ENCODE measurements at regions not wholly inside any gene's neighbourhood (a gene's known extent, or its start where the extent isn't known, plus 50 kb on each side); places are given as distances from the start of the nearest gene placed in this dataset.

DNA sequence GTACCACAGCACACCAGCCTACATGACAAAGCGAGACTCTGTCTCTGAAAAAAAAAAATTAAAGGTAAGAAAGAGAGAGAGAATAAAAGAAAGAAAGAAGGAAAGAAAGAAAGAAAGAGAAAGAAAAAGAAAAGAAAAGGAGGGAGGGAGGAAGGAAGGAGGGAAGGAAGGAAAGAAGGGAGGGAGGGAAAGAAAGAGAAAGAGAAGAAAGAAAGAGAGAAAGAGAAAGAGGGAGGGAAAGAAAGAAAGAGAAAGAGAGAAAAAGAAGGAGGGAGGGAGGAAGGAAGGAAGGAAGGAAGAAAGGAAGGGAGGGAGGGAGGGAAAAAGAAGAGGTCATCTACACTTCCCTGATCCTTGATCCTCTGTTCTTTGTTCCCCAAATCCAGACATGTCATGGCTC is 104.8 kb upstream of the GJB5 start:
- TF ChIP-seq POLR2A (IDR thresholded peaks at IDR 0.05) (no peak), POLR2AphosphoS5 (IDR thresholded peaks at IDR 0.05) (no peak)
- TF ChIP-seq, protein P1, sequence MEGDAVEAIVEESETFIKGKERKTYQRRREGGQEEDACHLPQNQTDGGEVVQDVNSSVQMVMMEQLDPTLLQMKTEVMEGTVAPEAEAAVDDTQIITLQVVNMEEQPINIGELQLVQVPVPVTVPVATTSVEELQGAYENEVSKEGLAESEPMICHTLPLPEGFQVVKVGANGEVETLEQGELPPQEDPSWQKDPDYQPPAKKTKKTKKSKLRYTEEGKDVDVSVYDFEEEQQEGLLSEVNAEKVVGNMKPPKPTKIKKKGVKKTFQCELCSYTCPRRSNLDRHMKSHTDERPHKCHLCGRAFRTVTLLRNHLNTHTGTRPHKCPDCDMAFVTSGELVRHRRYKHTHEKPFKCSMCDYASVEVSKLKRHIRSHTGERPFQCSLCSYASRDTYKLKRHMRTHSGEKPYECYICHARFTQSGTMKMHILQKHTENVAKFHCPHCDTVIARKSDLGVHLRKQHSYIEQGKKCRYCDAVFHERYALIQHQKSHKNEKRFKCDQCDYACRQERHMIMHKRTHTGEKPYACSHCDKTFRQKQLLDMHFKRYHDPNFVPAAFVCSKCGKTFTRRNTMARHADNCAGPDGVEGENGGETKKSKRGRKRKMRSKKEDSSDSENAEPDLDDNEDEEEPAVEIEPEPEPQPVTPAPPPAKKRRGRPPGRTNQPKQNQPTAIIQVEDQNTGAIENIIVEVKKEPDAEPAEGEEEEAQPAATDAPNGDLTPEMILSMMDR (IDR thresholded peaks at IDR 0.05), result no peak

Data from prostate gland (tissue), 2 donors.